K562 (cell line): ENCODE measurements at regions not wholly inside any gene's neighbourhood (a gene's known extent, or its start where the extent isn't known, plus 50 kb on each side); places are given as distances from the start of the nearest gene placed in this dataset.

Experiments
- ZBTB43 ChIP-seq: sonication (generic); formaldehyde crosslinking; IDR thresholded peaks from 2 replicates; pipeline ENCODE4 v1.8.0; 2023; ENCODE audit warnings: mild to moderate bottlenecking, missing genetic modification reagents
- ZNF764 ChIP-seq: fragments of 250-450 bp; sonication (Bioruptor Pico); IDR thresholded peaks from 2 replicates; pipeline ENCODE4 v1.4.0; 2020; ENCODE audit warnings: low read depth, mild to moderate bottlenecking, moderate library complexity
- TF ChIP-seq, protein P1 (sequence below): fragments of 200-800 bp; sonication (Bioruptor generic); IDR thresholded peaks from 2 replicates; pipeline ENCODE4 v1.6.1; 2016; ENCODE audit warnings: missing genetic modification characterization, missing compliant biosample characterization

DNA sequence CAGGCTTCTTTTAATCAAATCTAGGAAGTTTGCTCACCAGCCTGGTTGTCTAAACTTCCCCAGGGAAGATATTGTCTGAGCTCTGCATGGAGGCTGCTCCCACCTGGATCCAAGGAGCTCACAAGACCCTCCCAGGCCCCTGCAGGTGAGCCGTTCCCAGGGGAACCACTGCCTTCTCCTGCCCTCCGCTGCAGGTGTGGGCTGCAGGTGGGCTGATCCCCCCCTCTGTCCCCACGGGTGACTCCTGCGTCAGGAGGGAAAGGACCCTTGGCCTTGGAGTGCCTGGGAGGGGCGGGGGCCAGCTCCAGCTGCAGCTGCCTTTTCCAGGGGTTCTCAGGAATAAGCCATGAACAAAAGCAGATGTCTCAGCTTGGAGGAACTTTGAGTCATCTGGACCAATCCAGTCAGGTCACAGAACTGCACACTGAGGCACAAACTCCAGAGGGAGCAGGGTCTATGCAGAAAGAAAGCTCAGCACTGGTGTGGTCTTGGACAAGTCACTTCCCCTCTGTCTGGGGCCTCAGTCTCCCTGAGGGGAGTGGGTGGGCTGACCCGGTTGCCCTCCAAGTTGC, 246.6 kb upstream of the RTL1 start (continued):
- TF ChIP-seq, protein P1, sequence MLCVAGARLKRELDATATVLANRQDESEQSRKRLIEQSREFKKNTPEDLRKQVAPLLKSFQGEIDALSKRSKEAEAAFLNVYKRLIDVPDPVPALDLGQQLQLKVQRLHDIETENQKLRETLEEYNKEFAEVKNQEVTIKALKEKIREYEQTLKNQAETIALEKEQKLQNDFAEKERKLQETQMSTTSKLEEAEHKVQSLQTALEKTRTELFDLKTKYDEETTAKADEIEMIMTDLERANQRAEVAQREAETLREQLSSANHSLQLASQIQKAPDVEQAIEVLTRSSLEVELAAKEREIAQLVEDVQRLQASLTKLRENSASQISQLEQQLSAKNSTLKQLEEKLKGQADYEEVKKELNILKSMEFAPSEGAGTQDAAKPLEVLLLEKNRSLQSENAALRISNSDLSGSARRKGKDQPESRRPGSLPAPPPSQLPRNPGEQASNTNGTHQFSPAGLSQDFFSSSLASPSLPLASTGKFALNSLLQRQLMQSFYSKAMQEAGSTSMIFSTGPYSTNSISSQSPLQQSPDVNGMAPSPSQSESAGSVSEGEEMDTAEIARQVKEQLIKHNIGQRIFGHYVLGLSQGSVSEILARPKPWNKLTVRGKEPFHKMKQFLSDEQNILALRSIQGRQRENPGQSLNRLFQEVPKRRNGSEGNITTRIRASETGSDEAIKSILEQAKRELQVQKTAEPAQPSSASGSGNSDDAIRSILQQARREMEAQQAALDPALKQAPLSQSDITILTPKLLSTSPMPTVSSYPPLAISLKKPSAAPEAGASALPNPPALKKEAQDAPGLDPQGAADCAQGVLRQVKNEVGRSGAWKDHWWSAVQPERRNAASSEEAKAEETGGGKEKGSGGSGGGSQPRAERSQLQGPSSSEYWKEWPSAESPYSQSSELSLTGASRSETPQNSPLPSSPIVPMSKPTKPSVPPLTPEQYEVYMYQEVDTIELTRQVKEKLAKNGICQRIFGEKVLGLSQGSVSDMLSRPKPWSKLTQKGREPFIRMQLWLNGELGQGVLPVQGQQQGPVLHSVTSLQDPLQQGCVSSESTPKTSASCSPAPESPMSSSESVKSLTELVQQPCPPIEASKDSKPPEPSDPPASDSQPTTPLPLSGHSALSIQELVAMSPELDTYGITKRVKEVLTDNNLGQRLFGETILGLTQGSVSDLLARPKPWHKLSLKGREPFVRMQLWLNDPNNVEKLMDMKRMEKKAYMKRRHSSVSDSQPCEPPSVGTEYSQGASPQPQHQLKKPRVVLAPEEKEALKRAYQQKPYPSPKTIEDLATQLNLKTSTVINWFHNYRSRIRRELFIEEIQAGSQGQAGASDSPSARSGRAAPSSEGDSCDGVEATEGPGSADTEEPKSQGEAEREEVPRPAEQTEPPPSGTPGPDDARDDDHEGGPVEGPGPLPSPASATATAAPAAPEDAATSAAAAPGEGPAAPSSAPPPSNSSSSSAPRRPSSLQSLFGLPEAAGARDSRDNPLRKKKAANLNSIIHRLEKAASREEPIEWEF (CRISPR knock-in tag) = no peak
- TF ChIP-seq ZBTB43 (CRISPR knock-in tag) (no peak), ZNF764 (CRISPR knock-in tag) (no peak)
